ENCODE measurements at regions not wholly inside any gene's neighbourhood (a gene's known extent, or its start where the extent isn't known, plus 50 kb on each side); places are given as distances from the start of the nearest gene placed in this dataset.
A peak's percentile ranks its signal among the peaks of the same experiment; 100 is the strongest.

DNA sequence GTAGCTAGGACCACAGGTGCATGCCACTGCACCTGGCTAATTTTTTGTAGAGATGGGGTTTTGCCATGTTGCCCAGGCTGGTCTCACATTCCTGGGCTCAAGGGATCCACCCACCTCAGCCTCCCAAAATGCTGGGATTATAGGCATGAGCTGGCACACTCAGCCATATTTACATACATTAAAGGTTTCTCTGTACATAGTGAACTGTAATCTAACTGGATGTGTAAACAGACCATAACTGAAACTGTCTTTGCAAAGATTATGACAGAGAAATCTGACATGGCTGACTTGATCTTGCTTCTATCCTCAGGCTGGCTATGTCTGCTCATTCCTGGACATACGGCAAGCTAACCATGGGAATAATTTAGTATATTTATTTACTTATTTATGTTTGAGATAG is 139.2 kb upstream of the XPO1 start:
- no peak for TF ChIP-seq ZFX (IDR thresholded peaks at IDR 0.05; ENCODE audit: borderline replicate concordance)
- TF ChIP-seq, protein P1, sequence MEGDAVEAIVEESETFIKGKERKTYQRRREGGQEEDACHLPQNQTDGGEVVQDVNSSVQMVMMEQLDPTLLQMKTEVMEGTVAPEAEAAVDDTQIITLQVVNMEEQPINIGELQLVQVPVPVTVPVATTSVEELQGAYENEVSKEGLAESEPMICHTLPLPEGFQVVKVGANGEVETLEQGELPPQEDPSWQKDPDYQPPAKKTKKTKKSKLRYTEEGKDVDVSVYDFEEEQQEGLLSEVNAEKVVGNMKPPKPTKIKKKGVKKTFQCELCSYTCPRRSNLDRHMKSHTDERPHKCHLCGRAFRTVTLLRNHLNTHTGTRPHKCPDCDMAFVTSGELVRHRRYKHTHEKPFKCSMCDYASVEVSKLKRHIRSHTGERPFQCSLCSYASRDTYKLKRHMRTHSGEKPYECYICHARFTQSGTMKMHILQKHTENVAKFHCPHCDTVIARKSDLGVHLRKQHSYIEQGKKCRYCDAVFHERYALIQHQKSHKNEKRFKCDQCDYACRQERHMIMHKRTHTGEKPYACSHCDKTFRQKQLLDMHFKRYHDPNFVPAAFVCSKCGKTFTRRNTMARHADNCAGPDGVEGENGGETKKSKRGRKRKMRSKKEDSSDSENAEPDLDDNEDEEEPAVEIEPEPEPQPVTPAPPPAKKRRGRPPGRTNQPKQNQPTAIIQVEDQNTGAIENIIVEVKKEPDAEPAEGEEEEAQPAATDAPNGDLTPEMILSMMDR (IDR thresholded peaks at IDR 0.05): no peak
- no peak overlapping the region for H3K27ac ChIP-seq

DNA sequence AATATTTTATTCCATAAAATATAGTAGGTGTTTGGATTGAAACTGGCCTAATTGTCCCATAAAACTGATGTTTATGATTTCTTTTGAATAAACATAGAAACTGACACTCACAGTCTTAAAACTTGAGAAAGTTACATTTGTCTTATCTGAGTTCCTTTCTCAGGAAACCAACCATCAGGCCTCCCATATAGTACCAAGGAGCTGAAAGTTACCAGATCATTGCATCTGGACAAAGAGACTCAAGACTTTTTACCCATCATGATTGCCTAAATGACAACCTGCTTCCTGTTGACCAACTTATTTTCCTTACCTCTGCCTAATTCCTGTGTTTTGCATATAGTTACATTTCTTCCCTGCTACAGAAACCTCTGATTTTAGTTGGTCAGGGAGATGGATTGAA is 137.0 kb upstream of the XPO1 start:
- no peak overlapping the region for H3K27ac ChIP-seq
- TF ChIP-seq, protein P1 (IDR thresholded peaks at IDR 0.05): no peak
- no peak for TF ChIP-seq ZFX (IDR thresholded peaks at IDR 0.05; ENCODE audit: borderline replicate concordance)

DNA sequence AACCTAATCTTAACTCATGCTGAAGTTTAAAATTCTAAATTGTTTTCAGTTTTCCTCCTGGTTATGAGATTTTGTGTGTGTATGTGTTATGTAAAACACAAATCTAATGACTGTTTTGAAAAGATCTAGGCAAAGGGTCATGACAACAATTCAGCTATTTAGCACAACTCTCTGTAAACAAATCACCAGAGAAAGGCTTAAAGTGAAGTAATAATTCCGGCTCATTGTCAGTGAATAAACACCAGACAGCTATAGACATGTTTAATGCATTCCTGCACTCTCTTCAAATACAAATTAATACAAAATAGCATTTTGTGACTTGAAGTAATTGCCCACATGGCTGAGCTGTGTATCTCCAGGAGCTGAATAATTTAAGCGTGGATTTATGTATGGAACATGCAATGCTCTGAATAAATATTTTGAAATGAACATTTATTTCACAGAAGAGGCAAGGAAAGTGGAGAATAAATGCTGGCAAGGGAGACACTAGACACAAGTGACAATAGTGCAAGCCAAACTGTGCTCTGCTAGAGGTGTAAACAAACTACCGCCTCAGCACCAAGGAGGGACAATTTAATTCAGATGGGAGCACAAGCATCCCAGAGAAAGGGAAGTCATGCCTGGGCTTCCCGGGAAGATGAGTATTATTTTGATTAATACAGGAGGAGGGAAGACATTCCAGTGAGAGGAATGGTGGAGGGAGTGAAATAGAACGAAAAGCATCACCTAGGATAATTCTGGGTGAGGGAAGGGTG is 133.6 kb upstream of the XPO1 start:
- no peak for TF ChIP-seq ZFX (IDR thresholded peaks at IDR 0.05; ENCODE audit: borderline replicate concordance)
- TF ChIP-seq, protein P1 (IDR thresholded peaks at IDR 0.05): no peak
- H3K27ac ChIP-seq: peak overlapping the region; percentile 52; the same call in 1 of the 2 replicates

DNA sequence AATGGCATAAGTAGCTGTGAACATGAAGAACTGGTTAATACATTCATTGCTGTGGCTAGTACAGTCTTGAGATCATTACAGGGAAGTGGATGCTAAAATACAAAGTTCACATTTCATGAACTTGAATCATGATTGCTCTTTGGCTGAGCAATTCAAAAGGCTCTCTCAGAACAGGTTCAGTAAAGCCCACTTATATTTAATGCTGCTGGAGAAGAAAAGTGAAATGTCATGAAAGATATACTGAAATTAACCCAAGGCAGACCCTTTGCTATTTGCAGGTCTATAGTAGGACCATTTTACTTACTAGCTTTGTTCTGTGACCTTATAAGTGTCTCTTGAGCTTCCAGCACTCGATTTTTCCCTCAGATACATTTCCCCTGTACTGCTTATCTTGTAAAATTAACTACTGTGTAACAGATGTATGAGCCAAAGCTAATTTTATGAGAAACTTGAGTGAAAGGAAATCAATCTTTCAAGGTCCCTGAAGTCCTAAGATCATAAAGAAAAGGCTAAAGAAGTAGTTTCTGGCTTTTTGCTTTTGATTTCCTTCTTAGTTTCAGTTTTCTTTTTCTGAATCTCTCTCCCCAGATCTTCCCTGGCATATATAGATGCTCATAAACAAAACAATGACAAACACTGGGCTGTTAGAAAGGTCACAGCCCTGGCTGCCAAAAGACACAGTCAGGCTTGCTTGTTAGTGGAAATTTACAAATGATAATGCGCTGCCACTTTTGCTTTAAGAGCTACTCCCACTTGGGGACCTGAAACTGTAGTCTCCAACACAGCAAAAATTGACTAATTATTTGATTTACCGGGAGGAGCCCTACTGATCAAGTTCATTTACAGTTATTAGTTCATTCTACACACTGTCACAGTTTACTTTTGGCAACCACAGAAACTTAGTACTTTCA is 132.7 kb upstream of the XPO1 start:
- H3K27ac ChIP-seq: peak overlapping the region; percentile 52
- no peak for TF ChIP-seq ZFX (IDR thresholded peaks at IDR 0.05; ENCODE audit: borderline replicate concordance)
- TF ChIP-seq, protein P1 (IDR thresholded peaks at IDR 0.05): no peak

DNA sequence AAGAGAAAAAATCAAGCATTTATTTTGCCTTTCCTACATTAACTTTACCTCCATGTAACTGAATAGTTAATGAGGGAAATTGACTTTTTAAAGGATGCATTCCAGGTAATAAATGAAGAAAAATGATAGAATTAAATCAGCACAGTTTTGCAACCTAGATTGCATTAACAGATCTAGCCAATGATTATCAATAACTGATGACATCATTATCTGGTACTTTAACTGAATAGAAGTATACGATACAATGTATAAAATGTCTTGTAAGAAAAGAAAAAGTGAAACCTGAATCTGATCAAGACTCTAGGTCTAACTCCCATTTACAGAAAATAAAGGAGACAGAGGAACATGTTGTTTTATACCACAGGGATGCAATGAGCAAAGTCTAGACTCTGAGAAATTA is 126.0 kb upstream of the XPO1 start:
- H3K27ac ChIP-seq: no peak overlapping the region
- TF ChIP-seq, protein P1 (IDR thresholded peaks at IDR 0.05): no peak
- TF ChIP-seq ZFX (IDR thresholded peaks at IDR 0.05; ENCODE audit: borderline replicate concordance): no peak

DNA sequence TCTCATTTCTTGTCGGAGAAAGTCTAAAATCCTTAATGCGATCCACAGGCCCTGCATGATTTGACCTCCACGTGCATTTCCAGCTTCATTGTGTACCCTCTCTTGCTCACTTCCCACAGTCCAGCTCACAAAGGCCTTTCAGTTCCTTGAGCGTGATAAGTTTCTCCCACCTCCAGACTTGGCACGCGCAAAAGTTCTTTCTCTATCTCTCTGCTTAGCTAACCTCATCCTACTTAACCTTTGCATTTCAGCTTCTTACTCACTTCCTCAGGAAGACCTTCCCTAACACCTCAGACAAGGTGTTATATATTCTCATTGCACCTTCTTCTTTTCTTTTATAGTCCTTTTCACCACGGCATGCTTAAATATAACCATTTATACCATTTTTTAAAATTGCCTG is 124.8 kb upstream of the XPO1 start:
- no peak overlapping the region for H3K27ac ChIP-seq
- no peak for TF ChIP-seq ZFX (IDR thresholded peaks at IDR 0.05; ENCODE audit: borderline replicate concordance)
- TF ChIP-seq, protein P1 (IDR thresholded peaks at IDR 0.05): no peak

Data from 22Rv1 (cell line).